Liver (tissue), 3 donors: ENCODE measurements at regions not wholly inside any gene's neighbourhood (a gene's known extent, or its start where the extent isn't known, plus 50 kb on each side); places are given as distances from the start of the nearest gene placed in this dataset.

Experiments
- FOXA2 ChIP-seq: IDR thresholded peaks from 2 replicates; pipeline ENCODE4 v1.6.1; 2016; ENCODE audit warnings: antibody characterized with exemption
- GABPA ChIP-seq, 2 donors: IDR thresholded peaks in 1 of 2; conservative IDR thresholded peaks in 1 of 2; 2 replicates each; pipeline ENCODE4 v1.6.1; 2016; ENCODE audit warnings: antibody characterized with exemption in 2 of 2, mild to moderate bottlenecking in 1 of 2, moderate library complexity in 1 of 2
- JUND ChIP-seq, 2 donors: IDR thresholded peaks; 2 replicates each; pipeline ENCODE4 v1.6.1; 2016; ENCODE audit warnings: antibody characterized with exemption in 2 of 2
- RAD21 ChIP-seq, 2 donors: IDR thresholded peaks; 2 replicates each; pipeline ENCODE4 v1.6.1; 2016; ENCODE audit warnings: antibody characterized with exemption in 2 of 2, mild to moderate bottlenecking in 2 of 2
- TAF1 ChIP-seq: conservative IDR thresholded peaks from 2 replicates; pipeline ENCODE4 v1.6.1; 2016; ENCODE audit warnings: antibody characterized with exemption, mild to moderate bottlenecking
- YY1 ChIP-seq: IDR thresholded peaks from 2 replicates; pipeline ENCODE4 v1.6.1; 2016; ENCODE audit warnings: antibody characterized with exemption, mild to moderate bottlenecking
- TF ChIP-seq, protein P1 (sequence below): fragments of 150-350 bp; IDR thresholded peaks from 2 replicates; pipeline ENCODE4 v1.5.1; 2017; ENCODE audit warnings: improper control_type of control experiment, low read depth, low read length; ENCODE audit not compliant: missing input control
- TF ChIP-seq, protein P2 (sequence below): IDR thresholded peaks from 2 replicates; pipeline ENCODE4 v1.6.1; 2016; ENCODE audit warnings: antibody characterized with exemption
- TF ChIP-seq, protein P3 (sequence below): IDR thresholded peaks from 2 replicates; pipeline ENCODE4 v1.6.1; 2016; ENCODE audit warnings: antibody characterized with exemption
- donor health status: healthy.
- donor health status: healthy.

DNA sequence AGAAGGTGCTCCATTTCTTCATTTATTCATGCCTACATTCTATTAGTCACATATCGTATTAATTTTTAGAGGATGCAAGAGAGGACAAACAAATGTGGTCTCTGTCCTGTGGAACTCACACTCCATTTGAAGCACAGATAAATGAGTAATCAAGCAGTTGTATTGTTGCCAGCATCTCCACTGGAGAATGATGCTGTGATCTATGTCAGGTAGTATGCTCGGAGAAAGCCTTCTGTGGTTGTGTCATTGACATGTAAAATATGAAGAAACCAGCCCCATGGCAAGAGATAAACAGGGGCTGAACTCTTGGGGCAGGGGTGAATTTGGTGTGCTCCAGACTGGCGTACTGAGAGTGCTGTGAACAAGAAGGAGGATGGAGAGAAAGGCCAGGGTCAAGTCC is 101.2 kb downstream of the FASLG start:
- TF ChIP-seq, protein P1, sequence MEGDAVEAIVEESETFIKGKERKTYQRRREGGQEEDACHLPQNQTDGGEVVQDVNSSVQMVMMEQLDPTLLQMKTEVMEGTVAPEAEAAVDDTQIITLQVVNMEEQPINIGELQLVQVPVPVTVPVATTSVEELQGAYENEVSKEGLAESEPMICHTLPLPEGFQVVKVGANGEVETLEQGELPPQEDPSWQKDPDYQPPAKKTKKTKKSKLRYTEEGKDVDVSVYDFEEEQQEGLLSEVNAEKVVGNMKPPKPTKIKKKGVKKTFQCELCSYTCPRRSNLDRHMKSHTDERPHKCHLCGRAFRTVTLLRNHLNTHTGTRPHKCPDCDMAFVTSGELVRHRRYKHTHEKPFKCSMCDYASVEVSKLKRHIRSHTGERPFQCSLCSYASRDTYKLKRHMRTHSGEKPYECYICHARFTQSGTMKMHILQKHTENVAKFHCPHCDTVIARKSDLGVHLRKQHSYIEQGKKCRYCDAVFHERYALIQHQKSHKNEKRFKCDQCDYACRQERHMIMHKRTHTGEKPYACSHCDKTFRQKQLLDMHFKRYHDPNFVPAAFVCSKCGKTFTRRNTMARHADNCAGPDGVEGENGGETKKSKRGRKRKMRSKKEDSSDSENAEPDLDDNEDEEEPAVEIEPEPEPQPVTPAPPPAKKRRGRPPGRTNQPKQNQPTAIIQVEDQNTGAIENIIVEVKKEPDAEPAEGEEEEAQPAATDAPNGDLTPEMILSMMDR = no peak
- TF ChIP-seq RAD21 (IDR thresholded peaks at IDR 0.05) (no peak), GABPA (IDR thresholded peaks at IDR 0.05 in 1 of 2, conservative IDR thresholded peaks at IDR 0.05 in 1 of 2) (no peak), TAF1 (no peak), YY1 (no peak), FOXA2 (no peak), JUND (IDR thresholded peaks at IDR 0.05) (no peak)
- TF ChIP-seq, protein P2, sequence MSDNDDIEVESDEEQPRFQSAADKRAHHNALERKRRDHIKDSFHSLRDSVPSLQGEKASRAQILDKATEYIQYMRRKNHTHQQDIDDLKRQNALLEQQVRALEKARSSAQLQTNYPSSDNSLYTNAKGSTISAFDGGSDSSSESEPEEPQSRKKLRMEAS = no peak
- TF ChIP-seq, protein P3, sequence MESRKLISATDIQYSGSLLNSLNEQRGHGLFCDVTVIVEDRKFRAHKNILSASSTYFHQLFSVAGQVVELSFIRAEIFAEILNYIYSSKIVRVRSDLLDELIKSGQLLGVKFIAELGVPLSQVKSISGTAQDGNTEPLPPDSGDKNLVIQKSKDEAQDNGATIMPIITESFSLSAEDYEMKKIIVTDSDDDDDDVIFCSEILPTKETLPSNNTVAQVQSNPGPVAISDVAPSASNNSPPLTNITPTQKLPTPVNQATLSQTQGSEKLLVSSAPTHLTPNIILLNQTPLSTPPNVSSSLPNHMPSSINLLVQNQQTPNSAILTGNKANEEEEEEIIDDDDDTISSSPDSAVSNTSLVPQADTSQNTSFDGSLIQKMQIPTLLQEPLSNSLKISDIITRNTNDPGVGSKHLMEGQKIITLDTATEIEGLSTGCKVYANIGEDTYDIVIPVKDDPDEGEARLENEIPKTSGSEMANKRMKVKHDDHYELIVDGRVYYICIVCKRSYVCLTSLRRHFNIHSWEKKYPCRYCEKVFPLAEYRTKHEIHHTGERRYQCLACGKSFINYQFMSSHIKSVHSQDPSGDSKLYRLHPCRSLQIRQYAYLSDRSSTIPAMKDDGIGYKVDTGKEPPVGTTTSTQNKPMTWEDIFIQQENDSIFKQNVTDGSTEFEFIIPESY = no peak
